Fibroblast of pulmonary artery (primary cell): ENCODE measurements at regions not wholly inside any gene's neighbourhood (a gene's known extent, or its start where the extent isn't known, plus 50 kb on each side); places are given as distances from the start of the nearest gene placed in this dataset.

Experiments
- DNase-seq: peaks from one replicate; pipeline ENCODE4 v3.0.0-alpha.2; 2010; ENCODE audit warnings: low read depth
- H3K4me3 ChIP-seq: replicated peaks from 2 replicates; pipeline ENCODE4 v1.5.1; 2011; ENCODE audit warnings: low read depth, mild to moderate bottlenecking, control low read depth, low read length, moderate library complexity
- TF ChIP-seq, protein P1 (sequence below): IDR thresholded peaks from 2 replicates; pipeline ENCODE4 v1.5.1; 2011; ENCODE audit warnings: mild to moderate bottlenecking, control low read depth, low read length, inconsistent platforms; ENCODE audit errors: missing control alignments

GRCh38 chr16:9644258-9644657, 538.0 kb downstream of the GRIN2A start:
- no peak for DNase-seq
- TF ChIP-seq, protein P1, sequence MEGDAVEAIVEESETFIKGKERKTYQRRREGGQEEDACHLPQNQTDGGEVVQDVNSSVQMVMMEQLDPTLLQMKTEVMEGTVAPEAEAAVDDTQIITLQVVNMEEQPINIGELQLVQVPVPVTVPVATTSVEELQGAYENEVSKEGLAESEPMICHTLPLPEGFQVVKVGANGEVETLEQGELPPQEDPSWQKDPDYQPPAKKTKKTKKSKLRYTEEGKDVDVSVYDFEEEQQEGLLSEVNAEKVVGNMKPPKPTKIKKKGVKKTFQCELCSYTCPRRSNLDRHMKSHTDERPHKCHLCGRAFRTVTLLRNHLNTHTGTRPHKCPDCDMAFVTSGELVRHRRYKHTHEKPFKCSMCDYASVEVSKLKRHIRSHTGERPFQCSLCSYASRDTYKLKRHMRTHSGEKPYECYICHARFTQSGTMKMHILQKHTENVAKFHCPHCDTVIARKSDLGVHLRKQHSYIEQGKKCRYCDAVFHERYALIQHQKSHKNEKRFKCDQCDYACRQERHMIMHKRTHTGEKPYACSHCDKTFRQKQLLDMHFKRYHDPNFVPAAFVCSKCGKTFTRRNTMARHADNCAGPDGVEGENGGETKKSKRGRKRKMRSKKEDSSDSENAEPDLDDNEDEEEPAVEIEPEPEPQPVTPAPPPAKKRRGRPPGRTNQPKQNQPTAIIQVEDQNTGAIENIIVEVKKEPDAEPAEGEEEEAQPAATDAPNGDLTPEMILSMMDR, result no peak

DNA sequence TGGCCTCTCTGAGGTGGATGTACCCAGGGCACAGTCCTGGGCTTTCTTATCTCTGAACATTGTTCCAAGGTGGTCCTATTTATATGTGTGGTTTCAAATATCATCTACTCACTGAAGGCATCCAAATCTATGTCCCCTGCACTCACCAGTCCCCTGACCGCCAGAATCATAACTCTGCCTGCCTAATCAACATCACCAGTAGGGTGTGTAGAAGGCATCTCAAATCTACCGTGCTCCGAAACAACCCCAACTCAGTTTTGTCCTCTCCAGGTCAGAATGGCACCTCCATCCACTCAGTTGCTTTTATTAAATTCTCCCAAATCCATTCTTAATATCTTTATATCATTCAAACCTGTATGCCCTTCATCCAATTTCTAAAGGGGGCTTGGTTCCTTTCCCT, 536.3 kb downstream of the GRIN2A start:
- H3K4me3 ChIP-seq, result no peak overlapping the region
- DNase-seq, result no peak
- TF ChIP-seq, protein P1, result no peak

More at GRCh38 chr16:9644258-9644657, 538.0 kb downstream of the GRIN2A start:
- no peak overlapping the region for H3K4me3 ChIP-seq

- no peak overlapping the region for H3K4me3 ChIP-seq
- TF ChIP-seq, protein P1, result peak; percentile 51
- DNase-seq, result peak; percentile 16
Measured at GRCh38 chr16:9647981-9648701, 534.1 kb downstream of the GRIN2A start.

- TF ChIP-seq, protein P1, result no peak
- no peak for DNase-seq
- no peak overlapping the region for H3K4me3 ChIP-seq
Measured at GRCh38 chr16:9650284-9650683, 531.9 kb downstream of the GRIN2A start.

GRCh38 chr16:9655051-9655450, 527.2 kb downstream of the GRIN2A start:
- no peak for DNase-seq
- no peak overlapping the region for H3K4me3 ChIP-seq
- TF ChIP-seq, protein P1, result no peak

- TF ChIP-seq, protein P1, result no peak
- H3K4me3 ChIP-seq, result no peak overlapping the region
- DNase-seq, result no peak
Measured at GRCh38 chr16:9657641-9658040, 524.6 kb downstream of the GRIN2A start.

DNA sequence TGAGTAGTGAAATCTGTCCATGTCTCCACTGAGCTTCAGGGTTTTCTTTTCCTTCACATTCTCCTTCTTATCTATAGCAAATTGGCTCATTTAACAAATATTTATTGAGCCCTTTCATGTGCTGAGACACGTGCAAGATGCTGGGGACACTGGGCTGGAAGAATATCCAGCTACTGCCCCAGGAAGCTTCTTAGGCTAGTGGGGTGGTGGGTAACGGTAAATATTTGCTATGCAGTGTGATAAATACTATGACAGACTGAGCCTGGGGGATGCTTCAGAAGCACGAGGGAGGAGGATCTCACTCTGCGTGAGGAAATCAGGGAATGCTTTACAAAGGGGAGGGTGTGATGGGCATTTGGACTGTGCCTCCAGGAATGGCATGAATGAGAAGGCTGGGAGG, 524.1 kb downstream of the GRIN2A start:
- TF ChIP-seq, protein P1, result no peak
- DNase-seq, result no peak

More for the DNA sequence above, 524.1 kb downstream of the GRIN2A start:
- H3K4me3 ChIP-seq, result no peak overlapping the region
